OCI-LY1 (cell line): ENCODE measurements at regions not wholly inside any gene's neighbourhood (a gene's known extent, or its start where the extent isn't known, plus 50 kb on each side); places are given as distances from the start of the nearest gene placed in this dataset.

Experiments
- H2AFZ ChIP-seq: fragments of 200-600 bp; sonication (generic), shearing (Covaris generic); 2 replicates; pipeline ENCODE4 v1.6.0; 2014; ENCODE audit warnings: antibody characterized with exemption, mild to moderate bottlenecking, low read length
- H3F3A ChIP-seq: fragments of 200-600 bp; sonication (generic), shearing (Covaris generic); 2 replicates; pipeline ENCODE4 v1.6.0; 2014; ENCODE audit warnings: mild to moderate bottlenecking, antibody characterized with exemption, low read length, moderate library complexity; ENCODE audit not compliant: insufficient read depth
- H3K27ac ChIP-seq: fragments of 200-600 bp; sonication (generic); 2 replicates; pipeline ENCODE4 v1.5.1; 2014; ENCODE audit warnings: low read length, mixed run types, mild to moderate bottlenecking, low read depth; ENCODE audit not compliant: poor library complexity, severe bottlenecking
- H3K27me3 ChIP-seq: fragments of 200-600 bp; sonication (generic); 2 replicates; pipeline ENCODE4 v1.6.0; 2014; ENCODE audit warnings: antibody characterized with exemption, mild to moderate bottlenecking, low read length, moderate library complexity; ENCODE audit not compliant: insufficient read depth
- H3K36me3 ChIP-seq: fragments of 200-600 bp; sonication (generic); 2 replicates; pipeline ENCODE4 v1.6.1; 2014; ENCODE audit warnings: mild to moderate bottlenecking, antibody characterized with exemption, low read length, moderate library complexity, mixed read lengths; ENCODE audit not compliant: insufficient read depth
- H3K4me1 ChIP-seq: fragments of 200-600 bp; sonication (generic); 2 replicates; pipeline ENCODE4 v1.5.1; 2014; ENCODE audit warnings: mild to moderate bottlenecking, low read length, moderate library complexity; ENCODE audit not compliant: insufficient read depth, severe bottlenecking
- H3K4me2 ChIP-seq: fragments of 200-600 bp; sonication (generic), shearing (Covaris generic); 2 replicates; pipeline ENCODE4 v1.6.1; 2014; ENCODE audit warnings: low read length
- H3K4me3 ChIP-seq: fragments of 200-600 bp; sonication (generic); 2 replicates; pipeline ENCODE4 v1.5.1; 2014; ENCODE audit warnings: low read length, low read depth, mild to moderate bottlenecking, mixed read lengths; ENCODE audit not compliant: poor library complexity, severe bottlenecking
- H3K79me2 ChIP-seq: fragments of 200-600 bp; shearing (Covaris generic); 2 replicates; pipeline ENCODE4 v1.6.1; 2016; ENCODE audit warnings: mixed run types, low read length, mixed read lengths; ENCODE audit not compliant: insufficient read depth
- H3K9ac ChIP-seq: fragments of 200-600 bp; sonication (generic), shearing (Covaris generic); 2 replicates; pipeline ENCODE4 v1.6.1; 2014; ENCODE audit warnings: mild to moderate bottlenecking, low read length, mixed read lengths
- H3K9me2 ChIP-seq: fragments of 200-600 bp; sonication (generic), shearing (Covaris generic); 2 replicates; pipeline ENCODE4 v1.6.1; 2014; ENCODE audit warnings: low read depth, mild to moderate bottlenecking, low read length, mixed read lengths
- H3K9me3 ChIP-seq: fragments of 200-600 bp; shearing (Covaris generic); 2 replicates; pipeline ENCODE4 v1.6.1; 2014; ENCODE audit warnings: low read length, mixed read lengths
- H4K20me1 ChIP-seq: fragments of 200-600 bp; sonication (generic), shearing (Covaris generic); 2 replicates; pipeline ENCODE4 v1.6.0; 2016; ENCODE audit warnings: mild to moderate bottlenecking, low read length; ENCODE audit not compliant: insufficient read depth
- EZH2 ChIP-seq: fragments of 200-600 bp; sonication (generic), shearing (Covaris generic); IDR thresholded peaks from 2 replicates; pipeline ENCODE4 v1.8.0; 2017; ENCODE audit warnings: borderline replicate concordance, mixed run types, mild to moderate bottlenecking, antibody characterized with exemption, low read length, moderate library complexity, mixed read lengths
- TF ChIP-seq, protein P1 (sequence below): fragments of 200-600 bp; sonication (generic), shearing (Covaris generic); IDR thresholded peaks from 2 replicates; pipeline ENCODE4 v1.5.1; 2017; ENCODE audit warnings: mild to moderate bottlenecking, antibody characterized with exemption, low read length, moderate library complexity, mixed read lengths

GRCh38 chr7:155995183-155995612 lies 182.9 kb upstream of the SHH start:
- H3K79me2 ChIP-seq = no peaks in the 10 kb centered on the region
- no peak overlapping the region for H3K4me2 ChIP-seq
- no peak overlapping the region for H3K27ac ChIP-seq
- peaks cover 3% of the 10 kb centered on the region; the same call in 1 of the 2 replicates for H3K27me3 ChIP-seq
- H3F3A ChIP-seq = no peaks in the 10 kb centered on the region
- H3K9me3 ChIP-seq = no peaks in the 10 kb centered on the region
- H4K20me1 ChIP-seq = no peaks in the 10 kb centered on the region
- no peaks in the 10 kb centered on the region for H3K9me2 ChIP-seq
- TF ChIP-seq EZH2 = no peak
- TF ChIP-seq, protein P1, sequence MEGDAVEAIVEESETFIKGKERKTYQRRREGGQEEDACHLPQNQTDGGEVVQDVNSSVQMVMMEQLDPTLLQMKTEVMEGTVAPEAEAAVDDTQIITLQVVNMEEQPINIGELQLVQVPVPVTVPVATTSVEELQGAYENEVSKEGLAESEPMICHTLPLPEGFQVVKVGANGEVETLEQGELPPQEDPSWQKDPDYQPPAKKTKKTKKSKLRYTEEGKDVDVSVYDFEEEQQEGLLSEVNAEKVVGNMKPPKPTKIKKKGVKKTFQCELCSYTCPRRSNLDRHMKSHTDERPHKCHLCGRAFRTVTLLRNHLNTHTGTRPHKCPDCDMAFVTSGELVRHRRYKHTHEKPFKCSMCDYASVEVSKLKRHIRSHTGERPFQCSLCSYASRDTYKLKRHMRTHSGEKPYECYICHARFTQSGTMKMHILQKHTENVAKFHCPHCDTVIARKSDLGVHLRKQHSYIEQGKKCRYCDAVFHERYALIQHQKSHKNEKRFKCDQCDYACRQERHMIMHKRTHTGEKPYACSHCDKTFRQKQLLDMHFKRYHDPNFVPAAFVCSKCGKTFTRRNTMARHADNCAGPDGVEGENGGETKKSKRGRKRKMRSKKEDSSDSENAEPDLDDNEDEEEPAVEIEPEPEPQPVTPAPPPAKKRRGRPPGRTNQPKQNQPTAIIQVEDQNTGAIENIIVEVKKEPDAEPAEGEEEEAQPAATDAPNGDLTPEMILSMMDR = no peak
- H3K9ac ChIP-seq = no peak overlapping the region
- H3K4me1 ChIP-seq = no peaks in the 10 kb centered on the region
- H2AFZ ChIP-seq = no peak overlapping the region
- no peaks in the 10 kb centered on the region for H3K36me3 ChIP-seq
- H3K4me3 ChIP-seq = no peak overlapping the region

DNA sequence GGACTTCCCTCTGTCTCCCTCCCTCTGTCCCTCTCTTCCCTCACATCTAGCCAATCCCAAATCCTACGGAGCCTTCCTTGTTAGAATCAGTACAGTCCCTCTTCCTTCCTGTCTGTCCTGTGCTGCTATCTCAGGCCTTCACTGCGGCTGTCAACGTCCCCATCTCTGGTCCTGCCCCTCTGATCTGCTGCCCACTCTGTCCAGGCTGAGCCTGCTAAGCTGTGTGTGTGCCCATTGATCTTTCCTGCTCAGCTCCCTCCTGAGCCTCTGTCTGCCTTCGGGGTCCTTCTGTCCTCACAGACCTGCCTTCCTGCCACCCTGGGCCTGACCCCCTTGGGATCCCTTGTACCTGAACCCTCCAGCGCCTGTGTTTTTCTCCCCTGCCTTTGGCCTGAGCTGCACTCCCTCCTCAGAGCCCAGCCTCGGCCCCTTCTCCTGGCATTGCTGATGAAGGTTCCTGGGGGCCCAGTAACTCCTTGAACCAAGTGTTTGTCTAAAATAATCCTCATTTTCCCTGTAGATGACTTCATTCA lies 182.1 kb upstream of the SHH start:
- Histone ChIP-seq H3K27me3 (peaks cover 3% of the 10 kb centered on the region; the same call in 1 of the 2 replicates), H3K36me3 (no peaks in the 10 kb centered on the region), H3F3A (no peaks in the 10 kb centered on the region), H3K4me1 (no peaks in the 10 kb centered on the region), H3K9ac (no peak overlapping the region), H4K20me1 (no peaks in the 10 kb centered on the region), H3K4me2 (no peak overlapping the region), H3K4me3 (no peak overlapping the region), H3K79me2 (no peaks in the 10 kb centered on the region), H2AFZ (no peak overlapping the region), H3K9me3 (no peaks in the 10 kb centered on the region), H3K27ac (no peak overlapping the region), H3K9me2 (no peaks in the 10 kb centered on the region)
- TF ChIP-seq EZH2 = no peak
- TF ChIP-seq, protein P1 = no peak

DNA sequence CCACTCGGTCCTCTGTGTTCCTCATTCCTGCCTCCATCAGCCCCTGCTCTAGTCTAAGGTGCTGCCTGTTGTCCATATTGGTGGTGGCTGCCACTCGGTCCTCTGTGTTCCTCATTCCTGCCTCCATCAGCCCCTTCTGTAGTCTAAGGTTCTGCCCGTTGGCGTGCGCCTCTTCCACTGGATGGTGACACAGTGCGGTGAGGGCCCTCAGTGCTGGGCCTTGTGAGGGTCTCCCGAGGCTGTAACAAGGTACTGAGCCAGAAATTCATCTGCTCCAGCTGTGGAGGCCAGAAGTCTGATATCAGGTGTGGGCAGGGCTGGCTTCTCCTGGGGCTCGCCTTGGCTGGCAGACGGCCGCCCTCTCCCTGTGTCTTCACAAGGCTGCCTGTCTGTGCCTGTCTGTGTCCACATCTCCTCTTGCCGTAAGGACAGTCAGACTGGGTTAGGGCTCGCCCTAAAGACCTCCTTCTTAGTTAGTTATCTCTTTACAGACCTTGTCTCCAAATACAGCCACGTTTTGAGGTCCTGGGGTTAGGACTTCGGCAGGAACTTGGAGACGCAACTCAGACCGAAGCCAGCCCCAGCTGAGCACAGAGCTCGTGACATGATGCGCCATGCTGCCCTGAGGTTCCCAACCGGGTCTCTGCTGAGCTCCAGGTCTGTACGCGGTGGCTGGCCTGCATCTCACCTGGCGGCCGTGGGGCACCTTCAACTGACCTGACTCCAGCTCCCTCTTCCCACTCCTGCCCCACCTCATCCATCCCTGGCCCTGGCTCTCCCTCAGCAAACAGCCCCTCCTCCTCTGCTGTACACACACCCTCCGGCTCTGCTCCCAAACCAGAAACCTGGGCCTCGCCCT lies 181.4 kb upstream of the SHH start:
- Histone ChIP-seq H3K36me3 (no peaks in the 10 kb centered on the region), H4K20me1 (no peaks in the 10 kb centered on the region), H3K9me3 (no peaks in the 10 kb centered on the region), H2AFZ (no peak overlapping the region), H3K4me3 (no peak overlapping the region), H3K27me3 (0 out of 2 replicates have a peak, but pooled peaks cover 3% of the 10 kb centered on the region), H3K9me2 (no peaks in the 10 kb centered on the region), H3K27ac (no peak overlapping the region), H3K9ac (no peak overlapping the region), H3K79me2 (no peaks in the 10 kb centered on the region), H3K4me1 (no peaks in the 10 kb centered on the region), H3F3A (no peaks in the 10 kb centered on the region), H3K4me2 (no peak overlapping the region)
- TF ChIP-seq, protein P1 = no peak
- no peak for TF ChIP-seq EZH2
